K562 (cell line): ENCODE measurements at regions not wholly inside any gene's neighbourhood (a gene's known extent, or its start where the extent isn't known, plus 50 kb on each side); places are given as distances from the start of the nearest gene placed in this dataset.

ENCODE experiments used
- ATAC-seq: fragments of 200-7000 bp; cut with Tn5 transposase; 3 replicates; pipeline ENCODE4 v1.9.1; 2020; ENCODE audit warnings: moderate library complexity
- BruUV-seq: library from RNA; stranded (reverse); fragments of 400-500 nt; replicated peaks from 2 replicates; lab custom pipeline; 2021; lab: Mats Ljungman, UMichigan
- CTCF ChIA-PET: fragments of 300-600 bp; formaldehyde crosslinking; extraction: SDS; loops from one replicate; lab custom pipeline; 2021; ENCODE audit warnings: low intra/inter-chr PET ratio; lab: Yijun Ruan, JAX
- POLR2A ChIA-PET: fragments of 300-600, 350-650 bp; sonication (Branson Sonifier 250); formaldehyde crosslinking; extraction: SDS; loops from one replicate; lab custom pipeline; 2021; ENCODE audit warnings: antibody characterized with exemption, inconsistent platforms; lab: Yijun Ruan, JAX
- DNase-seq, 4 experiments: peaks; one replicate each; pipeline versions ENCODE4 v3.0.0 to v3.0.0-alpha.2; 2011 to 2018; ENCODE audit warnings: low spot score in 3 of 4, mixed read lengths in 3 of 4; ENCODE audit errors: extremely low read depth in 1 of 4
- FAIRE-seq: peaks from 2 replicates; lab custom pipeline; 2011; peaks lifted over from hg19 to GRCh38; lab: Jason Lieb, UNC
- H2AFZ ChIP-seq: 2 replicates; pipeline ENCODE4 v1.6.0; 2011; ENCODE audit warnings: low read depth, low read length, control low read depth, inconsistent platforms
- H3K27ac ChIP-seq: fragments of 200-600 bp; 3 replicates; pipeline ENCODE4 v1.8.0; 2011; ENCODE audit warnings: low read depth, mild to moderate bottlenecking, control low read depth, inconsistent platforms, low read length, moderate library complexity, mixed read lengths; ENCODE audit errors: extremely low read depth
- H3K27me3 ChIP-seq, 2 experiments: fragments of 300-600 bp in 1 of 2; 2 replicates in 1 of 2; 3 replicates in 1 of 2; pipeline versions ENCODE4 v1.6.0 to v1.8.0; 2011; ENCODE audit warnings: inconsistent platforms in 2 of 2, low read length in 2 of 2, mild to moderate bottlenecking in 1 of 2, mixed read lengths in 1 of 2, moderate library complexity in 1 of 2; ENCODE audit not compliant: control insufficient read depth in 2 of 2, insufficient read depth in 2 of 2
- H3K36me3 ChIP-seq: fragments of 300-600 bp; 3 replicates; pipeline ENCODE4 v1.8.0; 2011; ENCODE audit warnings: mild to moderate bottlenecking, low read length, inconsistent platforms; ENCODE audit not compliant: control insufficient read depth, insufficient read depth
- H3K4me1 ChIP-seq, 2 experiments: fragments of 200-600 bp in 1 of 2; replicated peaks in 1 of 2; 2 replicates in 1 of 2; 3 replicates in 1 of 2; pipeline versions ENCODE4 v1.5.1 to v1.8.0; 2011; ENCODE audit warnings: inconsistent platforms in 2 of 2, low read length in 2 of 2, mild to moderate bottlenecking in 1 of 2, mixed read lengths in 1 of 2, moderate library complexity in 1 of 2; ENCODE audit not compliant: control insufficient read depth in 2 of 2, insufficient read depth in 2 of 2
- H3K4me2 ChIP-seq: 2 replicates; pipeline ENCODE4 v1.6.1; 2011; ENCODE audit warnings: low read length, control low read depth, inconsistent platforms, mixed read lengths; ENCODE audit not compliant: insufficient read depth
- H3K4me3 ChIP-seq: fragments of 200-600 bp; sonication (generic), shearing (Covaris generic); 2 replicates; pipeline ENCODE4 v1.5.1; 2016; ENCODE audit warnings: control low read depth, inconsistent platforms
- H3K79me2 ChIP-seq: fragments of 200-600 bp; 3 replicates; pipeline ENCODE4 v1.8.0; 2011; ENCODE audit warnings: low read length, inconsistent platforms; ENCODE audit not compliant: control insufficient read depth, insufficient read depth
- H3K9ac ChIP-seq, 2 experiments: 2 replicates each; pipeline versions ENCODE4 v1.6.0 to v1.6.1; 2011; ENCODE audit warnings: low read depth in 2 of 2, low read length in 2 of 2, control low read depth in 1 of 2, inconsistent platforms in 1 of 2, mild to moderate bottlenecking in 1 of 2, mixed read lengths in 1 of 2; ENCODE audit not compliant: insufficient read depth in 1 of 2
- H3K9me1 ChIP-seq: one replicate; pipeline ENCODE4 v1.6.0; 2011; ENCODE audit warnings: inconsistent platforms, mild to moderate bottlenecking, low read length, moderate library complexity; ENCODE audit not compliant: control insufficient read depth, insufficient read depth
- H3K9me3 ChIP-seq: replicated peaks from 2 replicates; pipeline ENCODE4 v1.5.1; 2011; ENCODE audit warnings: low read depth, low read length, inconsistent platforms; ENCODE audit not compliant: control insufficient read depth, insufficient read depth
- H4K20me1 ChIP-seq: replicated peaks from 2 replicates; pipeline ENCODE4 v1.6.1; 2011; ENCODE audit warnings: low read length, inconsistent platforms, mixed read lengths; ENCODE audit not compliant: control insufficient read depth, insufficient read depth
- ADNP ChIP-seq: fragments of 200-800 bp; sonication (Bioruptor generic); IDR thresholded peaks from 2 replicates; pipeline ENCODE4 v1.6.1; 2016; ENCODE audit warnings: missing genetic modification characterization, missing compliant biosample characterization
- BCOR ChIP-seq: fragments of 450-650 bp; IDR thresholded peaks from 2 replicates; pipeline ENCODE4 v1.6.1; 2016
- BMI1 ChIP-seq: fragments of 150-350 bp; IDR thresholded peaks from 2 replicates; pipeline ENCODE4 v1.6.1; 2014; ENCODE audit warnings: low read length
- HMGN3 ChIP-seq: IDR thresholded peaks from 2 replicates; pipeline ENCODE4 v1.6.1; 2011; ENCODE audit warnings: borderline replicate concordance, low read depth, mild to moderate bottlenecking, mixed read lengths, low read length; ENCODE audit not compliant: insufficient read length; ENCODE audit errors: extremely low read depth
- KDM1A ChIP-seq, 2 experiments: fragments of 450-650 bp; IDR thresholded peaks; 2 replicates each; pipeline ENCODE4 v1.6.1; 2016; ENCODE audit warnings: mild to moderate bottlenecking in 2 of 2
- KDM5B ChIP-seq: fragments of 200-600 bp; sonication (generic); IDR thresholded peaks from 2 replicates; pipeline ENCODE4 v1.6.1; 2012; ENCODE audit warnings: low read depth, mild to moderate bottlenecking, moderate library complexity, low read length, control low read depth, inconsistent platforms; ENCODE audit not compliant: insufficient replicate concordance
- RBM25 ChIP-seq: fragments of 200-400 bp; formaldehyde crosslinking; IDR thresholded peaks from 2 replicates; pipeline ENCODE4 v1.6.1; 2018; ENCODE audit warnings: low read length, low read depth, moderate library complexity; ENCODE audit not compliant: severe bottlenecking
- RCOR1 ChIP-seq, 2 experiments: IDR thresholded peaks; 2 replicates each; pipeline ENCODE4 v1.6.1; 2012; ENCODE audit warnings: low read depth in 2 of 2, low read length in 2 of 2, borderline replicate concordance in 1 of 2, improper control_type of control experiment in 1 of 2
- ZNF431 ChIP-seq: sonication (generic); formaldehyde crosslinking; IDR thresholded peaks from 2 replicates; pipeline ENCODE4 v1.8.0; 2022; ENCODE audit warnings: mild to moderate bottlenecking, missing genetic modification reagents
- in situ Hi-C: fragments of 300-500 bp; cut with MboI; formaldehyde crosslinking; loops from 4 replicates; pipeline ENCODE4 v1.15.0; 2018; ENCODE audit warnings: inconsistent platforms, mixed read lengths
- intact Hi-C: fragments of 100-400 bp; cut with micrococcal nuclease; formaldehyde crosslinking; loops from 2 replicates; pipeline ENCODE4 v1.14.2; 2022
- TF ChIP-seq, protein P1 (sequence below): fragments of 450-650 bp; IDR thresholded peaks from 2 replicates; pipeline ENCODE4 v1.6.1; 2016; ENCODE audit warnings: mild to moderate bottlenecking
- TF ChIP-seq, protein P2 (sequence below): sonication (generic); formaldehyde crosslinking; IDR thresholded peaks from 2 replicates; pipeline ENCODE4 v1.9.0; 2022; ENCODE audit warnings: mild to moderate bottlenecking, missing genetic modification reagents

DNA sequence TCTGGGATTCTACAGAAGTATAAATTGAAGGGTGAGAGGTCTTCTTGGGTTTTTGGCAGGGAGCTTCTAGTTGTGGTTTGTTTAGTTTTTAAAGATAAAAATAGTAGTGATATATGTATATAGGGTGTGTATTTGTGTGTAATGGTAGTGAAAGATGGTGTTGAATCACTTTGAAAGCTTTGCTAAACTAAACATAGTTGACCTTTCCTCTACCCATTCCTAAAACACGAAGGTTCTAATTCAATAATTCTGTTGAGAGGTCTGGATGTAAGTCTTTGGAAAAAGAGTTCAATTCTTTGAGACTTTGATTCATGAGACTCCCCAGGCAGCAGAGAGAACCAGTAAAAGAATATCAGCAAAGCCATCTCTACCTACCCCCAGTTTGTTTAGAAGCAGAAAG is 247.9 kb upstream of the DUSP10 start (continued):
- TF ChIP-seq KDM5B (no peak), ZNF431 (no peak)

DNA sequence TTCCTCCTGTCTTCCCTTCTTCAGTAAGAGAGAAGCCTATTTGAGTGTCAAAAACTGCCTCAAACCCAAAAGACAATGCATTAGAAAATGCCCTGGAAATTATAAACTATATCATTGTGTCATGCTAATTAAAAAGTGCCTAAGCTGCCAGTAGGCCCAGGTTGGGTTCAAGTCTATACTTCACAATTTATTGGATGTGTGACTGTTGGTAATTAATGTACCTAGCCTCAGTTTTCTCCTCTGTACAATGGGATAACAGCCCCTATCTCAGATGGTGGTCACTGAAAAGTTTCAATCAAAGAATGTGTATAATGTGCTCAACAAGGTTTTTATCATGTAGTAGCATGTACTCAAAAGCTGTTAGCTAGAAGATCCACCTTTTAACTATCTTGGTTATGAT is 246.9 kb upstream of the DUSP10 start:
- DNase-seq (no peak), ATAC-seq (no peak), FAIRE-seq (no peak)
- in situ Hi-C loops = no loop called here
- BruUV-seq = no TSS peak
- no peaks in the 10 kb centered on the region for H3K79me2 ChIP-seq
- POLR2A ChIA-PET = no interaction called here
- peaks cover 0 to 20% of the 10 kb centered on the region in 2 experiments; a peak in 2 of 5 replicates for H3K4me1 ChIP-seq
- no peak overlapping the region for H3K9ac ChIP-seq
- no peak overlapping the region for H3K27ac ChIP-seq
- no peaks in the 10 kb centered on the region for H3K27me3 ChIP-seq
- H4K20me1 ChIP-seq = no peaks in the 10 kb centered on the region
- H3K4me3 ChIP-seq = no peak overlapping the region
- no peaks in the 10 kb centered on the region for H3K36me3 ChIP-seq
- H3K4me2 ChIP-seq = no peak overlapping the region
- H3K9me1 ChIP-seq = no peaks in the 10 kb centered on the region
- intact Hi-C loops = no loop called here
- peak; percentile 63 to 74; a peak in 3 of 4 replicates for TF ChIP-seq KDM1A (IDR thresholded peaks at IDR 0.05)
- TF ChIP-seq, protein P1, sequence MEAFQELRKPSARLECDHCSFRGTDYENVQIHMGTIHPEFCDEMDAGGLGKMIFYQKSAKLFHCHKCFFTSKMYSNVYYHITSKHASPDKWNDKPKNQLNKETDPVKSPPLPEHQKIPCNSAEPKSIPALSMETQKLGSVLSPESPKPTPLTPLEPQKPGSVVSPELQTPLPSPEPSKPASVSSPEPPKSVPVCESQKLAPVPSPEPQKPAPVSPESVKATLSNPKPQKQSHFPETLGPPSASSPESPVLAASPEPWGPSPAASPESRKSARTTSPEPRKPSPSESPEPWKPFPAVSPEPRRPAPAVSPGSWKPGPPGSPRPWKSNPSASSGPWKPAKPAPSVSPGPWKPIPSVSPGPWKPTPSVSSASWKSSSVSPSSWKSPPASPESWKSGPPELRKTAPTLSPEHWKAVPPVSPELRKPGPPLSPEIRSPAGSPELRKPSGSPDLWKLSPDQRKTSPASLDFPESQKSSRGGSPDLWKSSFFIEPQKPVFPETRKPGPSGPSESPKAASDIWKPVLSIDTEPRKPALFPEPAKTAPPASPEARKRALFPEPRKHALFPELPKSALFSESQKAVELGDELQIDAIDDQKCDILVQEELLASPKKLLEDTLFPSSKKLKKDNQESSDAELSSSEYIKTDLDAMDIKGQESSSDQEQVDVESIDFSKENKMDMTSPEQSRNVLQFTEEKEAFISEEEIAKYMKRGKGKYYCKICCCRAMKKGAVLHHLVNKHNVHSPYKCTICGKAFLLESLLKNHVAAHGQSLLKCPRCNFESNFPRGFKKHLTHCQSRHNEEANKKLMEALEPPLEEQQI = no peak
- TF ChIP-seq, protein P2, sequence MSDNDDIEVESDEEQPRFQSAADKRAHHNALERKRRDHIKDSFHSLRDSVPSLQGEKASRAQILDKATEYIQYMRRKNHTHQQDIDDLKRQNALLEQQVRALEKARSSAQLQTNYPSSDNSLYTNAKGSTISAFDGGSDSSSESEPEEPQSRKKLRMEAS (CRISPR knock-in tag) = no peak
- TF ChIP-seq BMI1 = no peak
- TF ChIP-seq RBM25 = peak; percentile 92
- 0 out of 4 replicates have a peak, but pooled peaks of 1 of the 2 experiments have one; percentile 10 for TF ChIP-seq RCOR1 (IDR thresholded peaks at IDR 0.05; ENCODE audit: borderline replicate concordance in 1 of 2, low read depth in 2 of 2, low read length in 2 of 2)
- peak; percentile 87 for TF ChIP-seq BCOR
- TF ChIP-seq HMGN3 = no peak
- TF ChIP-seq ADNP = peak; percentile 91
- TF ChIP-seq, all 486 proteins: peak for 5
- H2AFZ ChIP-seq = no peak overlapping the region
- CTCF ChIA-PET = no interaction called here
- H3K9me3 ChIP-seq = no peaks in the 10 kb centered on the region
